ENCODE measurements at regions not wholly inside any gene's neighbourhood (a gene's known extent, or its start where the extent isn't known, plus 50 kb on each side); places are given as distances from the start of the nearest gene placed in this dataset.

GRCh38 chr19:28037186-28037585 lies 1175.8 kb downstream of the UQCRFS1 start:
- TF ChIP-seq ZNF24 (IDR thresholded peaks at IDR 0.05): no peak
- no peak for TF ChIP-seq POLR2A (IDR thresholded peaks at IDR 0.05; ENCODE audit: low read depth, low read length)
- TF ChIP-seq REST (IDR thresholded peaks at IDR 0.05; ENCODE audit: low read depth, low read length): no peak
